CD4-positive, alpha-beta T cell treated with Interleukin-17A for 4 hours (primary cell): ENCODE measurements at regions not wholly inside any gene's neighbourhood (a gene's known extent, or its start where the extent isn't known, plus 50 kb on each side); places are given as distances from the start of the nearest gene placed in this dataset.
"Not testable (repeated sequence)": the region's sequence is repeated elsewhere in the genome, so short reads cannot be mapped to it uniquely, and the experiment has no call there.

Experiments
- DNase-seq: peaks from one replicate; pipeline ENCODE4 v3.0.0-alpha.2; 2020; ENCODE audit warnings: mixed read lengths

- DNase-seq, result not testable (repeated sequence)
These were observed 893.9 kb downstream of the SLC6A15 start for GRCh38 chr12:84018556-84019179.

- no peak for DNase-seq
These were observed 895.6 kb downstream of the SLC6A15 start for GRCh38 chr12:84016956-84017355.

DNA sequence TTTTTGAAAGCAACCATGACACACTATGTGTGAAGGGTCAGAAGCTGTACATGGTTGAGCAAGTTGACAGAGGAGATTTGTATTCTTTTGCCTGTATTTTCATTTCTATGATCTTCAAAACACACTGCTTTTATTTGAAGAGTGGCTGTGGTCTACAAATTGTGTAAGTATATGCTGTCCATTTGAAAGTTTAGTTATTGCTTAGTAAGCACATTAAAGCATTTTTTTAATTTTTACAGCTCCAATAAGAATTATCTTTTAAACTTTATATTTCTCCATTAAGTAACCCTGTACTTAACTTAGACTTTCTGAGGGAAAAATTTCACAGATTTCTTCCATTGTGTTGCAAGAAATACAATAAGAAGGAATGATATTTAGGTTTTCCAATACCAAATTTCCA, 915.2 kb downstream of the SLC6A15 start:
- no peak for DNase-seq

DNA sequence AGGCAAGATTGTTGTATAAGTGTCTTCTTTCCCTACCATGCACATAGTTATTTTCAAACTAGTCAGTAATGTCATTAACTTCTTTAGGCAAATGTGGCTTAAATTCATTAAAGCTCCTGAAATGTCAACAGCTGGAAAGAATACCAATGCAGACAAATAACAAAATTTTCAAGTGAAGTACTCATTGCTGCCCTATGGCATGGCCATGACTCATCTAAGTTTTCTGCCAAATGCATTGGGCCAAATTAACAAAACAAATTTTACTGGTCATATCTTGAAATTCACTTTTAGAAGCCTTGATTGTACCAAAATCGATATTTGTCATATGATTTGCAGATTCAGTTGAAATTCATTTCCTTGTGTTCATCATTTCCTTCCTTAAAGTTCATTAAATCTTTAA, 915.9 kb downstream of the SLC6A15 start:
- no peak for DNase-seq

- DNase-seq, result no peak
These were observed 927.5 kb downstream of the SLC6A15 start for GRCh38 chr12:83985084-83985483.

DNA sequence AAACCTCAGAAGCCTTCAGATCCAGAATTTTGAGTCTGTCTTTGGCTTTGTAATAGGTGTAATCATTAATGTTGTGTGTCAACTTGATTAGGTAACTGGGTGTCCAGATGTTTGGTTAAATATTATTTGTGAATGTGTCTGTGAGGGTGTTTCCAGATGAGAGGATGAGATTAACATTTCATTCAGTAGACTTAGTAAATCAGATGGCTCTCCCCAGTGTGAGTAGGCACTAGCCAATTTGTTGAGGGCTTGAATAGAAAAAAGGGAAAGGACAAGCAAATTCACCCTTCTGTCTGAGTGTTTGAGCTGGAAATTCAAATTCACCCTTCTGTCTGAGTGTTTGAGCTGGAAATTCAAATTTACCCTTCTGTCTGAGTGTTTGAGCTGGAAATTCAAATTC, 932.2 kb downstream of the SLC6A15 start:
- no peak for DNase-seq

DNA sequence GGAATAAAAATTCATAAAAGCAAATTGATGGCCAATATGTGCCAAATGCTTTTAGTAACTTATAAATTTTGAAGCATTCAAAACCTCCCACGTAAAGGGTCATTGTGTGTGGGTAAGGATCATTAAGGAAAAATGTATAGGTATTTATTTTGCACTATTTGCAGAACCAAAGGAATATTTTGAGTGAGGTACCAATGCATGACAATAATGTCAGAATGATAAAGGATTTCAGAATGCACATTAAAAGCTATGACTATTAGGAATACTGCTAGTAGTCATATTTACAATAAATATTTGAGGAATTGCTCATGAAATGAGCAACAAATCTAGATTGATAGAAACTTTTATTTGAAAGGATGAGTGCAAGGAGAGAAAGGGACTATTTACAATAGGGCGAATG, 932.8 kb downstream of the SLC6A15 start:
- no peak for DNase-seq

GRCh38 chr12:83971781-83972180, 940.8 kb downstream of the SLC6A15 start:
- no peak for DNase-seq

GRCh38 chr12:83960767-83961166, 951.8 kb downstream of the SLC6A15 start:
- DNase-seq, result no peak

DNA sequence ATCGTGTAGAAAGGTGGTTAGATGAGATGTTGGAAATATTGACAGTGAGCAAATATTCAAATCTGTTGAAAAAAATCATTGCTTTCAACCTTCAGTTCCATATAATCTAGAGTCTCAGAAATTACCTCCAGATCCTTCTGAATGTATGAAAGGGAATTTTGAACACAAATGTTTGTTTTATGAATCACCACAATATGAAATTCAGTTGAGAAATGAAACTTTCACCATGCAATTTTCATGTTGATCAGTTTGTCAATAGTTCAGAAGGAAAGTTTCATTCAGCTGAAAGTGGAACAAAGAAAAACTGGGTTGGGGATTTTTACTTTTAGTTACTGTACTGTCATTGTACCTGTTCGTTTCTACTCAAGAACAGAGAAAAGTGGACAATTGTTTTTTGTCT, 953.6 kb downstream of the SLC6A15 start:
- no peak for DNase-seq

DNA sequence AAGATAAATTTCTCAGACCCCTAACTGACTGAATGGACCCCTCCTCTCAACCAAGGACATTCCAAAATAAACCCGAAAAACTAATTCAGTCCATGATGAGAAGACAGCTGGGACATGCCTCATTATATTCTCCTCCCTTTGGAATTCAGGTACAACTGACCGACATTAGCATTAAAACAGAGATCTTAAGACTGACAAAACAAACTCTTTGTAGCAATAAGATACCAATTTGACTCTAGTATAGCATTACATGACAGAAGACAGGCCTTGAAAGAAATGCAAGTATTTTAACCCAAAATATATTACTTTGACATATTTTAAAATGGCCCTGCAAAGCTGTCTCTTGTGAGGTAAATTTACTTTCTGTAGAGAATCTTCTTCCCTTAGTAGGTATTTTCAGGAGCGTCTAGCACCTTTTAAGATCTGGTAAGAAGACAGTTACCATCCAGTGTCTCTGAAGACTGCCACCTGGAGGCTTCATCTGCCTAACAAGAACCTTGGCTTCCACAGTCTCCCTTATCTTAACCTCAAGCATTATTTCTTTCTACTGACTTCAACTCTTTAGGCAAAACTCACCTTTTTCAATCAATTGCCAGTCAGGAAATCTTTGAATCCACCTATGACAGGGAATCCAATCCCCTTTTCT, 957.5 kb downstream of the SLC6A15 start:
- no peak for DNase-seq

DNA sequence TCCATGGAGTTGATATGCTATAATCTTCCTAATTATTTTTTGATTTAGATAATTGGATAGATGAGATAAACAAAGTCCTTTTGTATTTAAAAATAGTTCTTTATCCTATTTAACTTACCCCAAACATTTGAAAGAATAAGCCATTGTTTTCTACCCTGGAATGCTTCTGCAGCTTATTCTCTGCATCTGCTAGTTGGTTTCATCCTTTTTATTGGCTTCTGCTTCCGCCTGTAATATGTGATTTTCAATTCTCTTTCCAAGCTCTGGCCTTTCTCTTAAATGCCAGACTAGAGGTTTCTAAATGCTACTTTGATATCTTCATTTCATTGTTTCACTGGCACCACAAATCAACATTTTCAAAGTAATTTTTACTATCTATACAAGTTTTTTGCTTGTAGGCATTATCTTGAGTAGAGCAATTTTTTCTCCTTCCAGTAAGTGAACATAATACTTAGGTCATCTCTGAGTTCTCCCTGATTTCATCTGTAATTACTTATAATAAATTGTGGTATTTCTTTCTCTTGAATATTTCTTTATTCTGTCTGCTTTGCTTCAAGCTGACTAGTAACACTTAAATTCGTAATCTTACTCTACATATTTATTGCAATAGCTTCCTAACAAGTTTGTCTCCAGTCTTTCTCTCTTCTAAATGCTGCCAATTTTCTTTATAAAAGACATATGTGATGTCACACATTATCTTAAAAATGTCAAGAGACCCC, 958.4 kb downstream of the SLC6A15 start:
- DNase-seq, result no peak

DNA sequence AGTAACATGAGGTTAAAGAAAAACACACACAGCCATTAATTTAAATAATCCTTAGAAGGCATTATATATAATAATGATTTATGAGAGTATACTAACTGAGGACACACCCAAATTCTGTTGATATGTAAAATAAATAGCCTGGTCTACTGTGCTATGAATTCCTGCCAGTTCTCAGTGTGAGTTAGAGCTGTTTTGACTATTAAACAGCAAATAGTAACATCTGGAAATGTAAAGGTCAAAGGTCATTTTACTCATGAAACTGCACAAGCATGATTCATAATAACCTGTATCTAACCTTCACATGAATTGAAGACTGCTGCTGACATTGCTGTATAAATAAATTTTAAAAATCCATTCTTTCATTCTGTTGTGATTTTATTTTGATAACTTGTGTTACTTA, 966.7 kb downstream of the SLC6A15 start:
- no peak for DNase-seq

- no peak for DNase-seq
These were observed 972.9 kb downstream of the SLC6A15 start for GRCh38 chr12:83939718-83940117.

DNA sequence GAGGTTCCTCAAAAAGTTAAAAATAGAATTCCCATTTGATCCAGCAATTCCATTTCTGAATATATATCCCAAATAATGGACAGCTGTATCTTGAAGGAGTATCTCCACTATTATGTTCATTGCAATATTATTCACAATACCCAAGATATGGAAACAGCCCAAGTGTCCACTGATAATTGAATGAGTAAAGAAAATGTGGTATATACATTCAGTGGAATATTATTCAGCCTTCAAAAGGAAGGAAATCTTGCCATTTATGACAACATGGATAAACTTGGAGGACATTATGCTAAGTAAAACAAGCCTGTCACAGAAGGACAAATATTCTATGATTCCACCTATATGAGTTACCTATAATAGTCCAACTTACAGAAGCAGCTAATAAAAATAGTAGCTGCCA, 979.0 kb downstream of the SLC6A15 start:
- DNase-seq, result no peak

GRCh38 chr12:83932011-83932410, 980.6 kb downstream of the SLC6A15 start:
- no peak for DNase-seq

- DNase-seq, result no peak
These were observed 981.1 kb downstream of the SLC6A15 start for GRCh38 chr12:83931451-83931850.

GRCh38 chr12:83929792-83930191, 982.8 kb downstream of the SLC6A15 start:
- DNase-seq, result not testable (repeated sequence)

DNA sequence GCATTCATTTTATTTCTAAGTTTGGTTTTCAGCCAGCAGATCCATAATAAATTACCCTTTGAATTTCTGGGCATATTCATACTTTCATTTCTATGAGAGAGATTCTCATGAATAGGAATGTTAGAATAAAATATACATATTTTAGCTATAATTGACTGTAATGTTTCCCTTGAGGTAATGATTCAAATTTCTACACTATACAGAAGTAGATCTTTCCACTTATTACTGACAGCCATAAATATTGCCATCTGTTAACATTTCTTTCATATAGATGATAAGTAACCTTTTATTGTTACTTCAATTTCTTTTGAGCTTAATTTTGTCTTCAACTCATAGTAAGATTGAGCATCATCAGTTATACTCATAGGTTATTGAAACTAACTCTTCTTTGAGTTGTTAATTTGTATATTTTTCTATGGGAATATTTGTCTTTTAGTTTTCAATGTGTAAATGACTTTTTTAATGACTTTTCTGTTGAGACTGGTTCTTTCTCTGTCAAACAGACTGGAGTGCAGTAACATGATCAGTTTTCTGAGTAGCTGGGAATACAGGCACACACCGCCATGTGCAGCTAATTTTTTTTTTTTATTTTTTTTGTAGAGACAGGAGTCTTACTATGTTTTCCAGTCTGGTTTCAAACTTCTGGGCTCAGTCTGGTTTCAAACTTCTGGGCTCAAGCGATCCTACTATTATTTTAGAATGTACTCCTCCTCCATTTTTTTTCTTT, 991.6 kb downstream of the SLC6A15 start:
- no peak for DNase-seq

GRCh38 chr12:83919081-83919480, 993.5 kb downstream of the SLC6A15 start:
- no peak for DNase-seq

- DNase-seq, result no peak
These were observed 1008.4 kb downstream of the SLC6A15 start for GRCh38 chr12:83904175-83904574.

GRCh38 chr12:83896416-83896815, 1016.2 kb downstream of the SLC6A15 start:
- DNase-seq, result no peak

- DNase-seq, result no peak
These were observed 1019.5 kb downstream of the SLC6A15 start for GRCh38 chr12:83893101-83893500.

DNA sequence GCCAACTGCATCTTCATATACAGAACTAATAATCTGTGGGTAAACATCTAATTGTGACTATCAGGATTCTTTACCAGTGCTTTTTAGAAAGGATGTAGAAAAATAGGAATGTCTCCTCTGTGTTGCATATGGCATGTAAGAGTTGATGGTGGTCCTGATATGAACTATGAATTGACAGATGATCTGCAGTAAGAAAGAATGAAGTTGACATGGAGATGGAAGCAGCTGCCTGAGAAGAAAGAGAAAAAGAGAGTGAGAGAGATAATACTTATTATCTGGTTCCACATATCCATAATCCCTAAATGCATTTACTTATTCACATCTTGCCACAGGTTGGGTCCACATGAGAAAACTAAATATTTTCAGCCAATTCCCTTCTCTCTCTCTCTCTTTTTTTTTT, 1022.9 kb downstream of the SLC6A15 start:
- no peak for DNase-seq
